Thyroid gland (tissue), 4 donors: ENCODE measurements at regions not wholly inside any gene's neighbourhood (a gene's known extent, or its start where the extent isn't known, plus 50 kb on each side); places are given as distances from the start of the nearest gene placed in this dataset.
"Not testable (repeated sequence)": the region's sequence is repeated elsewhere in the genome, so short reads cannot be mapped to it uniquely, and the experiment has no call there.

ENCODE experiments used
- DNase-seq, 2 donors: peaks; one replicate each; pipeline ENCODE4 v3.0.0-alpha.2; 2019
- H3K27ac ChIP-seq, 3 donors: fragments of 200-600 bp; sonication (generic); 1 replicate in 2 of 3; 2 replicates in 1 of 3; pipeline ENCODE4 v1.5.1; 2016 to 2019; ENCODE audit warnings: mild to moderate bottlenecking in 1 of 3, moderate library complexity in 1 of 3
- H3K27me3 ChIP-seq: fragments of 200-600 bp; sonication (generic); one replicate; pipeline ENCODE4 v1.5.1; 2019
- H3K36me3 ChIP-seq, 2 donors: fragments of 200-600 bp; sonication (generic); one replicate each; pipeline ENCODE4 v1.5.1; 2016 to 2019
- H3K4me1 ChIP-seq, 2 donors: fragments of 200-600 bp; sonication (generic); one replicate each; pipeline ENCODE4 v1.5.1; 2017 to 2019
- H3K4me3 ChIP-seq, 3 donors: fragments of 200-600 bp; sonication (generic); replicated peaks in 1 of 3; 1 replicate in 2 of 3; 2 replicates in 1 of 3; pipeline ENCODE4 v1.5.1; 2016; ENCODE audit warnings: mild to moderate bottlenecking in 1 of 3
- H3K9me3 ChIP-seq: fragments of 200-600 bp; sonication (generic); one replicate; pipeline ENCODE4 v1.5.1; 2017
- POLR2A ChIP-seq, 2 donors: fragments of 450-650 bp; IDR thresholded peaks; one replicate each; pipeline ENCODE4 v1.6.1; 2017; ENCODE audit warnings: antibody characterized with exemption in 2 of 2, mild to moderate bottlenecking in 2 of 2, moderate library complexity in 1 of 2
- whole genome bisulfite sequencing, 2 donors: methylation state at CpG; one replicate each; pipeline ENCODE4 v1.1.5; 2017; 5-methylcytosine and 5-hydroxymethylcytosine counted together
- intact Hi-C: fragments of 100-400 bp; cut with DNase I; formaldehyde crosslinking; loops from one replicate; pipeline ENCODE4 v1.15.1; 2023
- TF ChIP-seq, protein P1 (sequence below), 6 experiments: fragments of 200-600 bp in 3 of 6; fragments of 450-650 bp in 3 of 6; sonication (generic) in 3 of 6; IDR thresholded peaks; one replicate each; pipeline ENCODE4 v1.5.1; 2016 to 2019; ENCODE audit warnings: antibody characterized with exemption in 6 of 6, mild to moderate bottlenecking in 2 of 6, inconsistent platforms in 1 of 6, moderate library complexity in 1 of 6

DNA sequence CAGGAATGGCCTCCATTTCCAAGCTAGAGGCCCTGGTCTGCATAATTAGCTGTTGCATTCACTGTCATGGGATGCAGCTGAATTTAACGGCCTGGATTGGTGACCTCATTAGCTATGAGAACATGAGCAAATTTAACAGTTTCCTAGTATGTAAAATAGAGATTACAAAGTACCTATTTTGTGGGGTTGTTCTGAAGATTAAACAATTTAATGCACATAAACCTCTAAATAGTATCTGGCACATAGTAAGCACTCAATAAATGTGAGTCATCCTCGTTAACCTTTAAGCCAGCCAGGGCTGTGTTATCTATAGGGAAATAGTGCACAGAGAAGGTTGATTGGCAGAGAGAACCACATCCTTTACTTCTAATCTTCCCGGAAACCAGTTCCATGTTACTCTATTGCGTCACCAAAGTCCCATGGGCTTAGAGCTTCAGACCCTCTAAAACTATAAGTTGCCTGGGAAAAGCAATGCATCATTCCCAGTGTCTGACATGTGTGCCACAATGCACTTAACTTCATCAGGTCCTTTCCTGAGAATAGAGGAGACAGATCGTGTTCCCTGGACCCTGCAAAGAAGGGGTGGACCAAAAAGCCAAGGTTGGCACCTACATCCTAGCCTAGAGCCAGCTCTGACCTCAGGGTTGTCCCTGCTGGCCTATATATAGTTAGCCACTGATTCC lies 196.5 kb downstream of the LNPK start:
- TF ChIP-seq POLR2A (IDR thresholded peaks at IDR 0.05) = no peak
- TF ChIP-seq, protein P1, sequence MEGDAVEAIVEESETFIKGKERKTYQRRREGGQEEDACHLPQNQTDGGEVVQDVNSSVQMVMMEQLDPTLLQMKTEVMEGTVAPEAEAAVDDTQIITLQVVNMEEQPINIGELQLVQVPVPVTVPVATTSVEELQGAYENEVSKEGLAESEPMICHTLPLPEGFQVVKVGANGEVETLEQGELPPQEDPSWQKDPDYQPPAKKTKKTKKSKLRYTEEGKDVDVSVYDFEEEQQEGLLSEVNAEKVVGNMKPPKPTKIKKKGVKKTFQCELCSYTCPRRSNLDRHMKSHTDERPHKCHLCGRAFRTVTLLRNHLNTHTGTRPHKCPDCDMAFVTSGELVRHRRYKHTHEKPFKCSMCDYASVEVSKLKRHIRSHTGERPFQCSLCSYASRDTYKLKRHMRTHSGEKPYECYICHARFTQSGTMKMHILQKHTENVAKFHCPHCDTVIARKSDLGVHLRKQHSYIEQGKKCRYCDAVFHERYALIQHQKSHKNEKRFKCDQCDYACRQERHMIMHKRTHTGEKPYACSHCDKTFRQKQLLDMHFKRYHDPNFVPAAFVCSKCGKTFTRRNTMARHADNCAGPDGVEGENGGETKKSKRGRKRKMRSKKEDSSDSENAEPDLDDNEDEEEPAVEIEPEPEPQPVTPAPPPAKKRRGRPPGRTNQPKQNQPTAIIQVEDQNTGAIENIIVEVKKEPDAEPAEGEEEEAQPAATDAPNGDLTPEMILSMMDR (IDR thresholded peaks at IDR 0.05) = no peak
- 72% methylated on average over 5 of the region's 5 CpGs for WGBS, 2 donors

GRCh38 chr2:175804122-175804521 lies 197.9 kb downstream of the LNPK start:
- intact Hi-C loops = no loop called here
- Histone ChIP-seq H3K27ac (no peak overlapping the region), H3K36me3 (no peaks in the 10 kb centered on the region), H3K4me1 (no peaks in the 10 kb centered on the region), H3K4me3 (no peak overlapping the region), H3K27me3 (no peaks in the 10 kb centered on the region), H3K9me3 (no peaks in the 10 kb centered on the region)
- 34 to 38% methylated on average over 5 of the region's 5 CpGs for WGBS, 2 donors
- DNase-seq = no peak
- TF ChIP-seq, protein P1 (IDR thresholded peaks at IDR 0.05) = no peak
- TF ChIP-seq POLR2A (IDR thresholded peaks at IDR 0.05) = no peak

More for the DNA sequence above, 196.5 kb downstream of the LNPK start:
- H3K4me3 ChIP-seq = no peak overlapping the region
- no peaks in the 10 kb centered on the region for H3K4me1 ChIP-seq
- no peak for DNase-seq
- intact Hi-C loops = no loop called here
- no peak overlapping the region for H3K27ac ChIP-seq
- no peaks in the 10 kb centered on the region for H3K27me3 ChIP-seq
- H3K36me3 ChIP-seq = no peaks in the 10 kb centered on the region
- no peaks in the 10 kb centered on the region for H3K9me3 ChIP-seq

DNA sequence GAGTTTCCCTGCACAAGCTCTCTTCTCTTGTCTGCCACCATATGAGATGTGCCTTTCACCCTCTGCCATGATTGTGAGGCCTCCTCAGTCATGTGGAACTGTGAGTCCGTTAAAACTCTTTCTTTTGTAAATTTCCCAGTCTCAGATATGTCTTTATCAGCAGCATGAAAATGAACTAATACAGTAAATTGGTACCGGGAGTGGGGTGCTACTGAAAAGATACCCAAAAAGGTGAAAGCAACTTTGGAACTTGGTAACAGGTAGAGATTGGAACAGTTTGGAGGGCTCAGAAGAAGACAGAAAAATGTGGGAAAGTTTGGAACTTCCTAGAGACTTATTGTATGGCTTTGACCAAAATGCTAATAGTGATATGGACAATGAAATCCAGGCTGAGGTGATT lies 205.6 kb downstream of the LNPK start:
- intact Hi-C loops, H3K27ac ChIP-seq, DNase-seq, H3K36me3 ChIP-seq, H3K27me3 ChIP-seq, H3K4me1 ChIP-seq, H3K9me3 ChIP-seq, H3K4me3 ChIP-seq: not testable (repeated sequence)
- 90 to 91% methylated on average over 2 of the region's 2 CpGs for WGBS, 2 donors

- Histone ChIP-seq H3K4me1 (no peaks in the 10 kb centered on the region), H3K27me3 (no peaks in the 10 kb centered on the region), H3K27ac (no peak overlapping the region), H3K9me3 (no peaks in the 10 kb centered on the region), H3K4me3 (no peak overlapping the region), H3K36me3 (no peaks in the 10 kb centered on the region)
- TF ChIP-seq, protein P1 (IDR thresholded peaks at IDR 0.05) = no peak
- TF ChIP-seq POLR2A (IDR thresholded peaks at IDR 0.05) = no peak
- DNase-seq = no peak
- WGBS, 2 donors = 79 to 85% methylated on average over 3 of the region's 3 CpGs
- intact Hi-C loops = no loop called here
Measured at GRCh38 chr2:175793648-175794047, 208.4 kb downstream of the LNPK start.

- intact Hi-C loops = no loop called here
- no peaks in the 10 kb centered on the region for H3K27me3 ChIP-seq
Measured at GRCh38 chr2:175792881-175793280, 209.2 kb downstream of the LNPK start.

More at GRCh38 chr2:175792881-175793280, 209.2 kb downstream of the LNPK start:
- no peaks in the 10 kb centered on the region for H3K9me3 ChIP-seq
- H3K36me3 ChIP-seq = no peaks in the 10 kb centered on the region
- DNase-seq = no peak
- H3K4me3 ChIP-seq = no peak overlapping the region
- H3K4me1 ChIP-seq = no peaks in the 10 kb centered on the region
- no peak overlapping the region for H3K27ac ChIP-seq
- TF ChIP-seq, protein P1 (IDR thresholded peaks at IDR 0.05) = no peak
- TF ChIP-seq POLR2A (IDR thresholded peaks at IDR 0.05) = no peak
